ENCODE measurements at regions not wholly inside any gene's neighbourhood (a gene's known extent, or its start where the extent isn't known, plus 50 kb on each side); places are given as distances from the start of the nearest gene placed in this dataset.

DNA sequence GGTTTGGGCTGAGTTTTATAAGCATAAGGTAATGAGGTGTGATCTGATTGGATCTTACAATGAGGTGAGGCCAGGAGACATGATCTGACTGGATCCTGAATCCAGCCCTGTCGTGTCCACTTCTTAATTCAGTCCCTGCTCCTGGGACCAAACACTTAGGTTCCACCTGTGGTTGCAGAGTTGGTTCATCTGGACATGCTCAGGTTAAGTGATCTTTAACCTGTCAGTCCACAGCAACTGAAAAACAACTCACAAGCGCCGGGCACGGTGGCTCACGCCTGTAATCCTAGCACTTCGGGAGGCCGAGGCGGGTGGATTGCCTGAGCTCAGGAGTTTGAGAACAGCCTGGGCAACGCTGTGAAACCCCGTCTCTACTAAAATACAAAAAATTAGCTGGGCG, 679.3 kb upstream of the ALCAM start:
- TF ChIP-seq ZNF274 (IDR thresholded peaks at IDR 0.05; ENCODE audit: low read depth, low read length), result no peak
- TF ChIP-seq YY1 (IDR thresholded peaks at IDR 0.05; ENCODE audit: insufficient read depth, insufficient read length), result no peak
